Endothelial cell of umbilical vein (primary cell): ENCODE measurements at regions not wholly inside any gene's neighbourhood (a gene's known extent, or its start where the extent isn't known, plus 50 kb on each side); places are given as distances from the start of the nearest gene placed in this dataset.

Experiments
- BruUV-seq: library from RNA; stranded (reverse); fragments of 400-500 nt; replicated peaks from 2 replicates; lab custom pipeline; 2021; lab: Mats Ljungman, UMichigan
- CTCF ChIA-PET: fragments of 300-600, 350-600 bp; sonication (Branson Sonifier 250); formaldehyde crosslinking; loops from one replicate; lab custom pipeline; 2021; ENCODE audit warnings: antibody characterized with exemption, inconsistent platforms; lab: Charles Lee
- POLR2A ChIA-PET: fragments of 300-600, 350-600 bp; sonication (Branson Sonifier 250); formaldehyde crosslinking; loops from one replicate; lab custom pipeline; 2021; ENCODE audit warnings: antibody characterized with exemption, inconsistent platforms; lab: Charles Lee
- DNase-seq: peaks from one replicate; pipeline ENCODE4 v3.0.0-alpha.2; 2011; ENCODE audit warnings: low read depth, low spot score
- FAIRE-seq: peaks from 2 replicates; lab custom pipeline; 2011; peaks lifted over from hg19 to GRCh38; lab: Jason Lieb, UNC
- H2AFZ ChIP-seq: 2 replicates; pipeline ENCODE4 v1.6.0; 2012; ENCODE audit warnings: low read depth, low read length, control low read depth, inconsistent platforms
- H3K27ac ChIP-seq: 2 replicates; pipeline ENCODE4 v1.5.1; 2011; ENCODE audit warnings: low read depth, mild to moderate bottlenecking, control low read depth, low read length, moderate library complexity; ENCODE audit not compliant: insufficient read depth
- H3K27me3 ChIP-seq, 2 experiments: 2 replicates each; pipeline versions ENCODE4 v1.6.0 to v1.6.1; 2011; ENCODE audit warnings: low read length in 2 of 2, mixed read lengths in 1 of 2; ENCODE audit not compliant: control insufficient read depth in 2 of 2, insufficient read depth in 2 of 2
- H3K36me3 ChIP-seq, 2 experiments: 2 replicates in 1 of 2; 3 replicates in 1 of 2; pipeline ENCODE4 v1.5.1; 2011; ENCODE audit warnings: low read length in 2 of 2, mild to moderate bottlenecking in 1 of 2, moderate library complexity in 1 of 2; ENCODE audit not compliant: control insufficient read depth in 2 of 2, insufficient read depth in 2 of 2; ENCODE audit errors: extremely low read depth in 1 of 2
- H3K4me1 ChIP-seq: 3 replicates; pipeline ENCODE4 v1.5.1; 2011; ENCODE audit warnings: mild to moderate bottlenecking, low read length; ENCODE audit not compliant: control insufficient read depth, insufficient read depth; ENCODE audit errors: extremely low read depth
- H3K4me2 ChIP-seq: 2 replicates; pipeline ENCODE4 v1.6.1; 2011; ENCODE audit warnings: low read length, control low read depth, mixed read lengths; ENCODE audit not compliant: insufficient read depth
- H3K4me3 ChIP-seq, 3 experiments: fragments of 200-600 bp in 1 of 3; sonication (generic), shearing (Covaris generic) in 1 of 3; replicated peaks in 1 of 3; 2 replicates each; pipeline ENCODE4 v1.5.1; 2011 to 2016; ENCODE audit warnings: control low read depth in 3 of 3, low read length in 3 of 3, mild to moderate bottlenecking in 2 of 3, inconsistent platforms in 1 of 3, low read depth in 1 of 3, moderate library complexity in 1 of 3; ENCODE audit not compliant: insufficient read depth in 1 of 3
- H3K79me2 ChIP-seq: 2 replicates; pipeline ENCODE4 v1.6.0; 2012; ENCODE audit warnings: low read length, inconsistent platforms; ENCODE audit not compliant: control insufficient read depth, insufficient read depth
- H3K9ac ChIP-seq: replicated peaks from 2 replicates; pipeline ENCODE3; 2011; ENCODE audit warnings: low read length, control low read depth; ENCODE audit not compliant: insufficient read depth; ENCODE audit errors: extremely low read depth
- H3K9me1 ChIP-seq: replicated peaks from 3 replicates; pipeline ENCODE4 v1.6.0; 2011; ENCODE audit warnings: mild to moderate bottlenecking, low read length; ENCODE audit not compliant: control insufficient read depth, insufficient read depth; ENCODE audit errors: extremely low read depth
- H3K9me3 ChIP-seq: replicated peaks from 2 replicates; pipeline ENCODE4 v1.5.1; 2012; ENCODE audit warnings: low read length, inconsistent platforms; ENCODE audit not compliant: control insufficient read depth, insufficient read depth
- H4K20me1 ChIP-seq: replicated peaks from 2 replicates; pipeline ENCODE3; 2011; ENCODE audit warnings: mild to moderate bottlenecking, low read length; ENCODE audit not compliant: control insufficient read depth, insufficient read depth; ENCODE audit errors: extremely low read depth
- CTCF ChIP-seq, 2 donors: IDR thresholded peaks; 1 replicate in 1 of 2; 2 replicates in 1 of 2; pipeline ENCODE4 v1.5.1; 2011; ENCODE audit warnings: low read length in 2 of 2, mild to moderate bottlenecking in 2 of 2, moderate library complexity in 2 of 2, control low read depth in 1 of 2, inconsistent platforms in 1 of 2, low read depth in 1 of 2; ENCODE audit not compliant: insufficient read depth in 1 of 2; ENCODE audit errors: extremely low read depth in 1 of 2
- EZH2 ChIP-seq: IDR thresholded peaks from 2 replicates; pipeline ENCODE4 v1.6.1; 2012; ENCODE audit warnings: borderline replicate concordance, low read depth, mild to moderate bottlenecking, moderate library complexity, low read length, inconsistent platforms; ENCODE audit not compliant: severe bottlenecking
- FOS ChIP-seq: IDR thresholded peaks from 2 replicates; pipeline ENCODE4 v1.6.1; 2011; ENCODE audit warnings: mild to moderate bottlenecking, low read length, moderate library complexity, borderline replicate concordance; ENCODE audit not compliant: insufficient read depth
- GATA2 ChIP-seq: IDR thresholded peaks from 2 replicates; pipeline ENCODE4 v1.7.0; 2011; ENCODE audit warnings: low read depth, mild to moderate bottlenecking, moderate library complexity, mixed read lengths, low read length; ENCODE audit not compliant: insufficient read length, insufficient read depth
- JUN ChIP-seq: IDR thresholded peaks from 2 replicates; pipeline ENCODE4 v1.6.1; 2011; ENCODE audit warnings: borderline replicate concordance, low read depth; ENCODE audit not compliant: insufficient read length, insufficient read depth
- MYC ChIP-seq: IDR thresholded peaks from one replicate; pipeline ENCODE4 v1.6.1; 2011; ENCODE audit warnings: mild to moderate bottlenecking, low read depth, low read length
- POLR2A ChIP-seq: IDR thresholded peaks from 2 replicates; pipeline ENCODE4 v1.6.1; 2012; ENCODE audit warnings: low read depth, mild to moderate bottlenecking, control low read depth, low read length
- POLR2AphosphoS5 ChIP-seq: IDR thresholded peaks from 2 replicates; pipeline ENCODE4 v1.6.1; 2012; ENCODE audit warnings: low read depth, mild to moderate bottlenecking, control low read depth, low read length, moderate library complexity; ENCODE audit not compliant: insufficient read depth
- dilution Hi-C: fragments of 300-500 bp; cut with MboI; formaldehyde crosslinking; loops from one replicate; pipeline ENCODE4 v1.15.0; 2019; ENCODE audit warnings: low sequenced_read_pairs; ENCODE audit not compliant: extremely low pct_ligation_motif_present
- intact Hi-C: fragments of 100-400 bp; cut with micrococcal nuclease; formaldehyde crosslinking; loops from one replicate; pipeline ENCODE4 v1.10.0; 2022
- TF ChIP-seq, protein P1 (sequence below): IDR thresholded peaks from 2 replicates; pipeline ENCODE4 v1.6.1; 2011; ENCODE audit not compliant: insufficient read depth, insufficient read length

- TF ChIP-seq POLR2A, result no peak
- H2AFZ ChIP-seq, result no peak overlapping the region
- intact Hi-C loops, result no loop called here
- ChIA-PET POLR2A (no interaction called here), CTCF (no interaction called here)
- no peaks in the 10 kb centered on the region for H3K79me2 ChIP-seq
- dilution Hi-C loops, result no loop called here
- H3K9me1 ChIP-seq, result no peaks in the 10 kb centered on the region
- no peaks in the 10 kb centered on the region for H4K20me1 ChIP-seq
- H3K9me3 ChIP-seq, result no peaks in the 10 kb centered on the region
- H3K4me2 ChIP-seq, result no peak overlapping the region
- no peak for FAIRE-seq
- no peak overlapping the region for H3K4me3 ChIP-seq
- no peaks in the 10 kb centered on the region for H3K4me1 ChIP-seq
- BruUV-seq, result no TSS peak
- no peak for DNase-seq
- H3K27me3 ChIP-seq, result no peaks in the 10 kb centered on the region
- no peaks in the 10 kb centered on the region for H3K36me3 ChIP-seq
- no peak overlapping the region for H3K9ac ChIP-seq
- H3K27ac ChIP-seq, result no peak overlapping the region
Observed at GRCh38 chr1:239527051-239527693, 140.8 kb downstream of the CHRM3 start.

GRCh38 chr1:239536165-239536849, 149.9 kb downstream of the CHRM3 start:
- DNase-seq (no peak), FAIRE-seq (no peak)
- Histone ChIP-seq H3K9me1 (no peaks in the 10 kb centered on the region), H3K79me2 (no peaks in the 10 kb centered on the region), H3K27me3 (no peaks in the 10 kb centered on the region), H3K4me3 (no peak overlapping the region), H3K27ac (no peak overlapping the region), H3K36me3 (no peaks in the 10 kb centered on the region), H3K9ac (no peak overlapping the region), H4K20me1 (no peaks in the 10 kb centered on the region), H3K9me3 (peaks cover 2% of the 10 kb centered on the region), H2AFZ (no peak overlapping the region), H3K4me2 (no peak overlapping the region), H3K4me1 (no peaks in the 10 kb centered on the region)
- dilution Hi-C loops (no loop called here), intact Hi-C loops (no loop called here)
- no TSS peak for BruUV-seq
- CTCF ChIA-PET, result no interaction called here
- TF ChIP-seq EZH2, result no peak
- TF ChIP-seq FOS, result no peak
- TF ChIP-seq, protein P1, sequence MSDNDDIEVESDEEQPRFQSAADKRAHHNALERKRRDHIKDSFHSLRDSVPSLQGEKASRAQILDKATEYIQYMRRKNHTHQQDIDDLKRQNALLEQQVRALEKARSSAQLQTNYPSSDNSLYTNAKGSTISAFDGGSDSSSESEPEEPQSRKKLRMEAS, result no peak
- no peak for TF ChIP-seq MYC
- TF ChIP-seq POLR2A, result no peak
- TF ChIP-seq POLR2AphosphoS5, result no peak
- TF ChIP-seq CTCF (IDR thresholded peaks at IDR 0.05; ENCODE audit: extremely low read depth in 1 of 2, insufficient read depth in 1 of 2, low read depth in 1 of 2, low read length in 2 of 2), result no peak
- TF ChIP-seq GATA2, result no peak
- no peak for TF ChIP-seq JUN
- POLR2A ChIA-PET, result no interaction called here
